PC-3 (cell line): ENCODE measurements at regions not wholly inside any gene's neighbourhood (a gene's known extent, or its start where the extent isn't known, plus 50 kb on each side); places are given as distances from the start of the nearest gene placed in this dataset.

Experiments used
- EZH2 ChIP-seq: fragments of 300-600 bp; sonication (generic); IDR thresholded peaks from one replicate; pipeline ENCODE4 v1.6.1; 2017; ENCODE audit warnings: antibody characterized with exemption, mild to moderate bottlenecking, low read length; ENCODE audit not compliant: unreplicated experiment
- TF ChIP-seq, protein P1 (sequence below): fragments of 300-600 bp; sonication (generic); conservative IDR thresholded peaks from 2 replicates; pipeline ENCODE4 v1.5.1; 2017; ENCODE audit warnings: antibody characterized with exemption, low read depth, mild to moderate bottlenecking, low read length

DNA sequence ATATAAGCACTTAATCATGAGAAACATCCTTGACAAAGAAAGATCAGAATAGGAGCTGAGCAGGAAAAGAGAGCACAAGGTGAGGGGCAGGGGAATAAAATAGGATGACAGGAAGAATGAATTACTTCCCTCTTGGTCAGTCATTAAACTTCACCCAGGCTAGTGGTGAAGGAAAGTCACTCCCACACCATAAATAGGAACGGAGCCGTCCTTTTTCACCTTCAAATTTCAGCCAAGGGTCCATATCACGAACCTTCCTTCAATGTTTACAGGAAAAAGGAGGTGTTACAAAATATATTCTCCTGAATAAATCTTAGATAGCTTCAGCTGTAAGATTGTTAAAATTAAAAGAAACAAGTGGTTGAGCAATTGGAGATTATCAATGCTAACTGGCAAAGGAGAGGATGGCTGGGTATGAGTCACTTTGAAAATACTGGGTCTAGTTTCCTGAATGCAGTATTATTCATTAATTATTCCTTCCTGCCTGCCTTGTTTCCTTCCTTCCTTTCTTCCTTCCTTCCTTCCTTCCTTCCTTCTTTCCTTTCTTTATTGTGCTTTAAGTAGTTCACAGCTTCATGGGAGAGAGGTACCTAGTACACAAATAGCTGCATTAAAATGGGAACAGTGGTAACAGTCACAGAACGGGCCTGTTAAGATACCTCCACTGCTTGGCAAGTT is 292.3 kb upstream of the ID2 start:
- TF ChIP-seq, protein P1, sequence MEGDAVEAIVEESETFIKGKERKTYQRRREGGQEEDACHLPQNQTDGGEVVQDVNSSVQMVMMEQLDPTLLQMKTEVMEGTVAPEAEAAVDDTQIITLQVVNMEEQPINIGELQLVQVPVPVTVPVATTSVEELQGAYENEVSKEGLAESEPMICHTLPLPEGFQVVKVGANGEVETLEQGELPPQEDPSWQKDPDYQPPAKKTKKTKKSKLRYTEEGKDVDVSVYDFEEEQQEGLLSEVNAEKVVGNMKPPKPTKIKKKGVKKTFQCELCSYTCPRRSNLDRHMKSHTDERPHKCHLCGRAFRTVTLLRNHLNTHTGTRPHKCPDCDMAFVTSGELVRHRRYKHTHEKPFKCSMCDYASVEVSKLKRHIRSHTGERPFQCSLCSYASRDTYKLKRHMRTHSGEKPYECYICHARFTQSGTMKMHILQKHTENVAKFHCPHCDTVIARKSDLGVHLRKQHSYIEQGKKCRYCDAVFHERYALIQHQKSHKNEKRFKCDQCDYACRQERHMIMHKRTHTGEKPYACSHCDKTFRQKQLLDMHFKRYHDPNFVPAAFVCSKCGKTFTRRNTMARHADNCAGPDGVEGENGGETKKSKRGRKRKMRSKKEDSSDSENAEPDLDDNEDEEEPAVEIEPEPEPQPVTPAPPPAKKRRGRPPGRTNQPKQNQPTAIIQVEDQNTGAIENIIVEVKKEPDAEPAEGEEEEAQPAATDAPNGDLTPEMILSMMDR = no peak
- no peak for TF ChIP-seq EZH2
